Natural killer cell treated with Interleukin-12 subunit alpha and Interleukin-12 subunit beta and Interleukin-15 and Interleukin-18, amount 100 ng/mL, for 72 hours (primary cell): ENCODE measurements at regions not wholly inside any gene's neighbourhood (a gene's known extent, or its start where the extent isn't known, plus 50 kb on each side); places are given as distances from the start of the nearest gene placed in this dataset.
"Not testable (repeated sequence)": the region's sequence is repeated elsewhere in the genome, so short reads cannot be mapped to it uniquely, and the experiment has no call there.

Source experiments
- ATAC-seq, 2 donors: fragments of 150-1000 bp; cut with Tn5 transposase in 1 of 2; sonication (Bioruptor Pico), chemical (Tn5 transposase) in 1 of 2; 2 replicates each; pipeline ENCODE4 v1.10.0; 2021
- DNase-seq: peaks from one replicate; pipeline ENCODE4 v3.0.0; 2022; ENCODE audit warnings: low spot score
- H3K27ac Mint-ChIP-seq, 2 donors: 1 replicate in 1 of 2; 2 replicates in 1 of 2; pipeline ENCODE4 v1.8.0; 2022; ENCODE audit warnings: mixed read lengths in 2 of 2, mild to moderate bottlenecking in 1 of 2, moderate library complexity in 1 of 2
- H3K27me3 Mint-ChIP-seq, 2 donors: 1 replicate in 1 of 2; 2 replicates in 1 of 2; pipeline ENCODE4 v1.8.0; 2022; ENCODE audit warnings: mixed read lengths in 2 of 2
- H3K36me3 Mint-ChIP-seq: one replicate; pipeline ENCODE4 v1.8.0; 2022; ENCODE audit warnings: mixed read lengths
- H3K4me1 Mint-ChIP-seq, 2 donors: 1 replicate in 1 of 2; 2 replicates in 1 of 2; pipeline ENCODE4 v1.8.0; 2022; ENCODE audit warnings: low read depth in 2 of 2, mixed read lengths in 2 of 2, mild to moderate bottlenecking in 1 of 2
- H3K4me3 Mint-ChIP-seq: one replicate; pipeline ENCODE4 v1.8.0; 2022; ENCODE audit warnings: mixed read lengths
- H3K9me3 Mint-ChIP-seq: 2 replicates; pipeline ENCODE4 v1.8.0; 2022; ENCODE audit warnings: mixed read lengths

DNA sequence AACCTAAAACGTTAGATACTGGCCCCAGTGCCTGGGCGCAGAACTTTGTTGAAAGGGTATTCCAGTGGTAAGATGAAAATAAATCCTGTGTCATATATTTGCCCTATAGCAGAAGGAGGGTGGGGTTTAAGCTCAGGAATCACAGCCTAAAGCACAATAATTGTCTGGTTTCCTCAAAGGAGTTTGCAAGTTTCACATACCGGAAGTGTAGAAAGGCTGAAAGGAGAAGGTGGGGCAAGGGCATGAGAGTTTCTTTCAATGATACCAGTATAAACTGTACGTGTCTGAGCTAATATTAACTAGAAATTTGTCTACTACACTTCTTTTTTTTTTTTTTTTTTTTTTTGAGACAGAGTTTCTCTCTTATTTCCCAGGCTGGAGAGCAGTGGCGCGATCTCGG is 147.9 kb upstream of the WWC1 start:
- H3K4me3 Mint-ChIP-seq, H3K9me3 Mint-ChIP-seq, H3K27ac Mint-ChIP-seq, DNase-seq, H3K4me1 Mint-ChIP-seq, H3K36me3 Mint-ChIP-seq, ATAC-seq: not testable (repeated sequence)
- peaks cover 6 to 11% of the 10 kb centered on the region in 2 donors for H3K27me3 Mint-ChIP-seq

DNA sequence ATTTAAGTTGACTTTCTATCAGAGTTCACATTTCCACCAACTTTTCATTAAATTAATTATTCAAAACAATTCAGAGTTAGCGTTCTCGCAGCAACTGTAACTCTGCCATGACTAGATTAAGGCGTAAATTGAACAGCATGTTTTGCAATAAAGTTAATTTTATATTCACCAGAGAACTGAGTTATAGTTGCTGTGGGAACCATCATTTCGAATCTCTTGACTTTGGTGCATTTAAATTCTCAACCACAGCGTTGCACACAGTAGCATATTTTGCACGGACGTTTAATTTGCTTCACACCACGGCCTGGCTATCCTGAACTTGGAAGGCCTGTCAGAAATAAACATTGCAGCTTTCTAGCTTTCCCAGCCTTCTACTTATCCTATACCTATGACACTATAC is 144.3 kb upstream of the WWC1 start:
- peaks cover 6 to 8% of the 10 kb centered on the region in 2 donors for H3K27me3 Mint-ChIP-seq
- no peaks in the 10 kb centered on the region for H3K36me3 Mint-ChIP-seq
- ATAC-seq (no peak), DNase-seq (no peak)
- no peaks in the 10 kb centered on the region for H3K4me1 Mint-ChIP-seq
- H3K27ac Mint-ChIP-seq, result no peak overlapping the region
- no peaks in the 10 kb centered on the region for H3K9me3 Mint-ChIP-seq
- H3K4me3 Mint-ChIP-seq, result no peak overlapping the region

DNA sequence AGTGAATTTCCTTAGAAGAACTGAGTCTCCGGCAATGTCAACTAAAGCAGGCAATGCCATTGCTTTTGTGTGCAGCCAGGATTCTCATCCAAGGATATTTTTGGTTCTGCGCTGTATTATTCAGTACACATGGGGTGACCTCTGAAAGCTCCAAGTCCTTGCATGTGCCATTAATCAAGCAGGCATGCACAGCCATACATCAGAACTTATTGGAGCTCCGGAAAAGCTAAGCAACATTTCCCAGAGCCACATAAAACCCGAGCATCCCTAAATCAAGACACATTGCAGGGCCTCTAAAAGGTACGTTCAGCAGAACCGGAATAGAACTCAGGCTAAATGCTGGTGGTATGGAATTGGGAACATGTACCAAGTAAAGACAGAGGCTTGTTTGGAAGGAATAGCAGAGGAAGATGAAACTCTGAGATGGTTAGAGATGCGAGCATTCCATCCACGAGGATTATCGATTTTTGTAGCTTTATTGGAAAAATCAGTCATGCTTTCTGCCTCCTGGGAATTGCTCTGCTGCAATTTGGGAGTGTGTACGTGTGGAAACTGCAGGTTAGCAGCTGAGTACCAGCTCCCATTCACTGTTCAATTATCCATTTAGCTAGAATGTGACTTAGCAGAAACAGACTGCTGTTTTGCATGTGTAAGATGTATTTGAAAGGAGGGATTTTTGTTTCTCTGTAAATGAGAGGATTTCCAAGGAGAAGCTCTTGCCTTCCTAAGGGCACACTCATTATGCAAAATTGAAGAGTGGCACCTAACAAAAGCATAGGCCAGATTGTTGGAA is 143.7 kb upstream of the WWC1 start:
- Mint-ChIP-seq H3K4me3 (no peak overlapping the region), H3K27me3 (peaks cover 6 to 10% of the 10 kb centered on the region in 2 donors), H3K36me3 (no peaks in the 10 kb centered on the region), H3K4me1 (no peaks in the 10 kb centered on the region), H3K9me3 (no peaks in the 10 kb centered on the region), H3K27ac (no peak overlapping the region)
- ATAC-seq (no peak), DNase-seq (no peak)

DNA sequence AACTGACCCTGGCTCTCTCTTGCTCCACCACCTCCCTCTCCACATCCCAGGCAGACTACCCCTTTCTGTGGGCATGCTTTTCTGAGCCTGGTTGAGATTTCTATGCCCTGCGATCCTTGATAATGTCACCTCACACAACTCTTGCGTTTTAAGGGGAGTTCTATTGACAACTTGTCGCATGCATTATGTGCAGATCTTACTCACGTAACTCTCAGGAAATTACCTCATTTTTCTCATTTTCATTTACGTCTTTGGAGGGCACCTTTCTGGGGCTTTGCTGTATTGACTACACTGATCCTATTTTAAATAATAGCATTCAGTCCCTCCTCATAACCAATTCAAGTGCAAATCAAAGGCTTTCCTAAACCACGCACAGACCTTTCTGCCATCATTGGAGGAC is 140.4 kb upstream of the WWC1 start:
- no peaks in the 10 kb centered on the region for H3K4me1 Mint-ChIP-seq
- H3K9me3 Mint-ChIP-seq, result no peaks in the 10 kb centered on the region
- H3K27ac Mint-ChIP-seq, result no peak overlapping the region
- H3K36me3 Mint-ChIP-seq, result no peaks in the 10 kb centered on the region
- ATAC-seq (no peak), DNase-seq (no peak)
- no peak overlapping the region for H3K4me3 Mint-ChIP-seq
- peaks cover 6 to 16% of the 10 kb centered on the region in 2 donors for H3K27me3 Mint-ChIP-seq

DNA sequence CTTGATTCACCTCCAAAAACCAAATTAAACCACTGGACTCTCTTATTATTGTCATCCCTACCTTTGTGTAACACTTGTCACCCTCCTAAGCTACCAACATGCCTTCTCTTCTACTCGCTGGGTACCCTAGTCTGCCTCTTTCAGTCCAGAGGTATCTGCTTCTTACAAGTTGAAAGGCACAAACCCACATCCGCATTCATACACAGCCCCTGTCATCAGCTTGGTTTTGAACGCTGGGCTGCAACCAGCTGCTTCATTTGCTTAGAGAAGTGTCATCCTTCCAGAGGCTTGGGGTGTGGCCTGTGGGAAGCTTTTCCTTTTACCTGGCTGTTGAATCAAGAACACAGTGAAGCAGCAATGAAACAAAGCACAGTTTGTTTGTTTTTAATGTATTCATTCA is 138.8 kb upstream of the WWC1 start:
- peaks cover 14 to 30% of the 10 kb centered on the region in 2 donors for H3K27me3 Mint-ChIP-seq
- no peaks in the 10 kb centered on the region for H3K9me3 Mint-ChIP-seq
- H3K4me3 Mint-ChIP-seq, result no peak overlapping the region
- DNase-seq (no peak), ATAC-seq (no peak)
- no peaks in the 10 kb centered on the region for H3K4me1 Mint-ChIP-seq
- no peaks in the 10 kb centered on the region for H3K36me3 Mint-ChIP-seq
- H3K27ac Mint-ChIP-seq, result no peak overlapping the region

DNA sequence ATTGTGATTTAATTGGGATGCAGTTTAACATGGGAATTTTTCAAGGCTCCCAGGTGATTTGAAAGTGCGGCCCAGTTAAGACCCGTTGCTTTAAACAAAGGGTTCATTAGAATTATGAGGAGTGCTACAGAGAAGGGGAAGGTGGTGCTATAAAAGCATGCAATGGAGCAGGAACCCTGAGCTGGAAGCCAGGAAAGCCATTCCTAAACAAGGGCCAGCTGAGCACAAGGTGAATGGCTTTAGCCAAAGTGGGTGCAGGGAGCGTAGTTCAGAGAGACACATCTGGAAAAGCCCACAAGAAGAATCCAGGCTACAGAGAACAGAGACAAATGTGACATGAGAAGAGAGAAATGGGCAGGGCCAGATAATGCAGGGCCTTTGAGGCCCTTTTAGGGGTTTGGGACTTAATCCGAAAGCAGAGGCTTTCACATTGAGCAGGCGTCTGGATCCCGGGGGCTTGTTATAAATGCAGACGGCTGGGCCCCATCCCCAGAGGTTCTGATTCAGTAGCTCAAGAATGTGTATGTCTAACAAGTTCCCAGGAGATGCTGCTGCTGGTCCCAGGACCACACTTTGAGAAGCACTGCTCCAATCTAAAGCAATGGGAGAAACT is 138.1 kb upstream of the WWC1 start:
- no peak for DNase-seq
- Mint-ChIP-seq H3K27ac (no peak overlapping the region), H3K36me3 (no peaks in the 10 kb centered on the region), H3K9me3 (no peaks in the 10 kb centered on the region), H3K4me1 (no peaks in the 10 kb centered on the region), H3K4me3 (no peak overlapping the region), H3K27me3 (peaks cover 13 to 28% of the 10 kb centered on the region in 2 donors)
- no peak for ATAC-seq

DNA sequence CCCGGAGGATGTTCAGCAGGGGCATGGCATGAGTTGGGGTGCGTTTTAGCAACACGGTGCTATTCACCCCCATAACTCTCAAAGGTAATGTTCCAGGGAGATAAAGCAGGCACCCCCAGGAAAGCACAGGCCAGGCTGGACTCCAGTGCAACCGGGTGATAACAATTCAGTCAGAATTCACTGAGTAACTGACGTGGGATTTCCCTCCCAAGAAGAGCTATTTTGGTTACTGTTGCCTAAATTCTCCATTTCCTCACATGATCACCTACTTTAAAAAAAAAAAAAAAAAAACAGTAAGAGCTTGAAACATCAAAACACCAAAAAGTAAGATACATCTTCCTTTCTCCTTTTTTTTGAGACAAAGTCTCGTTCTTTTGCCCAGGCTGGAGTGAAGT is 137.6 kb upstream of the WWC1 start:
- H3K4me3 Mint-ChIP-seq, result no peak overlapping the region
- ATAC-seq (no peak), DNase-seq (no peak)
- peaks cover 12 to 23% of the 10 kb centered on the region in 2 donors for H3K27me3 Mint-ChIP-seq
- no peaks in the 10 kb centered on the region for H3K4me1 Mint-ChIP-seq
- no peaks in the 10 kb centered on the region for H3K36me3 Mint-ChIP-seq
- H3K9me3 Mint-ChIP-seq, result no peaks in the 10 kb centered on the region
- no peak overlapping the region for H3K27ac Mint-ChIP-seq

DNA sequence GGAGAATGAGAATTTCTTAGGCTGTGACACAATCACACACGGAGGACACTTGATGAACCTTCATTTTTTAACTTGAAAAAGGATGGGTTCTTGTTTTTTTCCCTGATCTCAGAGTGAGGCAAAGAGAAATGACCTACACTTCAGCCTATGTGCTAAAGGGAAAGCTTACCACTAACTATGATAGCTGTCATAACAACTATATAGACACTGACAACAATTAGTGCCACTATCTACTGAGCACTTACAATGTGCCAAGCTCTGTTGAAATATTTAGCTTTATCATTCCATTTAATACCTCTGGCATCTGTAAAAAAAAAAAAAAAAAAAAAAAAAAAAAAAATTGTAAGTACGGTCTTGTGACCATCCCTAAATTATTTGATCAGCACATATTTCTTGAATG is 135.9 kb upstream of the WWC1 start:
- no peaks in the 10 kb centered on the region for H3K36me3 Mint-ChIP-seq
- H3K27ac Mint-ChIP-seq, result no peak overlapping the region
- H3K27me3 Mint-ChIP-seq, result peaks cover 8 to 23% of the 10 kb centered on the region in 2 donors
- no peaks in the 10 kb centered on the region for H3K4me1 Mint-ChIP-seq
- no peak for DNase-seq
- H3K9me3 Mint-ChIP-seq, result no peaks in the 10 kb centered on the region
- ATAC-seq, result no peak
- no peak overlapping the region for H3K4me3 Mint-ChIP-seq

DNA sequence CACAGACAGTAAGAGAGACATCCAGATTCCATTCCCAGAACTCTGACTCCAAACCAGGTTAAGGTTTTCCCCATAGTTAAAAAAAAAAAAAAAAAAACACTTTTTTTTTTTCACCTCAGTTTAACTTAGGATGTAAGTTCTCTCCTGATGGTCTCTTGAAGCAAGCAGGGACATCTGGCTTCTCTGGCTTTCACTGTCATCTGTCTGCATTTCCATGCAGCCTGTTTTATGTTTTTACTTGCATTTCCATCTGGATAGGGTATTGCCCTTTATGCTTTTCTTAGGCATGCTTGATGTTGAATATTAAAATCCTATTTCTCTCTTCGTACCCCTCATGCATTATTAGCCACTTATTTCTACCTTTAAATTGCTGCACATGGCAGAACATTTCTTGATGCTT is 135.3 kb upstream of the WWC1 start:
- no peak for ATAC-seq
- Mint-ChIP-seq H3K36me3 (no peaks in the 10 kb centered on the region), H3K9me3 (no peaks in the 10 kb centered on the region), H3K27me3 (peaks cover 8 to 23% of the 10 kb centered on the region in 2 donors), H3K4me3 (no peak overlapping the region), H3K27ac (no peak overlapping the region), H3K4me1 (no peaks in the 10 kb centered on the region)
- DNase-seq, result no peak

DNA sequence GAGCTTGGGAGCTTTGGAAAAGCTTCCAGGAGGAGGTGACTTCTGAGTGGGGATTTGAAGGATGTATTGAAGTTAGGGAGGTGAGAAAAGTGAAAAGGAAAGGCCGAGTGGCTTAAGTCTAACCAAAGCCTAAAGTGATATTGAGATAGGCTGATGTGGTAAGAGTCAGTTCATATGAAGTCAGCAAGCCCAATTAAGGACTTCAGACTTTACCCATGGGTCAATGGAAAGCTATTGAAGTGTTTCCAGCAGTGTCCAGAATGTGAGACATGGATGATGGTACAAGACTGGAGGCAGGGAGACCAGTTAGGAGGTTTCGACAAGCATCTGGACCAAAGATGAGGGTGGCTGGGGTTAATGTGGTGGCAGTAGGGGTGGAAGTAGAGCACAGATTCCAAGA is 134.3 kb upstream of the WWC1 start:
- Mint-ChIP-seq H3K4me1 (no peaks in the 10 kb centered on the region), H3K36me3 (no peaks in the 10 kb centered on the region), H3K4me3 (no peak overlapping the region), H3K9me3 (no peaks in the 10 kb centered on the region), H3K27ac (no peak overlapping the region), H3K27me3 (peaks cover 8 to 23% of the 10 kb centered on the region in 2 donors)
- DNase-seq (no peak), ATAC-seq (no peak)

DNA sequence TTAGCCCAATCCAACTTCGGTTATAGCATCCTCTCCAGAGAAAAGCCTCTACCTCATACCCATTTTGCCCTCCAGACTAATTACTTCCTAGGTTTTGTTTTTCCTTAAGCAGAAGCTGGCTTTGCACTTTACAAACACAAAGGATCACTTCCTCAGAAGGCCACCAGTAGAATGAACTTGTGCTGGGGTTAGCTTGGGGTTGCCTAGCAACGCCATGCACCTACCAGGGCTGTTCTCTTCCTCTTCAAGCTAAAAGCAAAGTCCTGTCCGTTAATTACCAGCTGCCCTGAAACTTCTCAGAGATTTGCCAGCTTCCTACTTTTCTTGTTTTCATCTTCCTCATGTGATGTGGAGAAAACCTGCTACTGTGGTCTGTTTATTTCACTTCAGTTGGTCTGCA is 132.0 kb upstream of the WWC1 start:
- DNase-seq (no peak), ATAC-seq (no peak)
- Mint-ChIP-seq H3K9me3 (no peaks in the 10 kb centered on the region), H3K4me3 (no peak overlapping the region), H3K4me1 (no peaks in the 10 kb centered on the region), H3K27ac (no peak overlapping the region), H3K36me3 (no peaks in the 10 kb centered on the region), H3K27me3 (peaks cover 8 to 15% of the 10 kb centered on the region in 2 donors)

DNA sequence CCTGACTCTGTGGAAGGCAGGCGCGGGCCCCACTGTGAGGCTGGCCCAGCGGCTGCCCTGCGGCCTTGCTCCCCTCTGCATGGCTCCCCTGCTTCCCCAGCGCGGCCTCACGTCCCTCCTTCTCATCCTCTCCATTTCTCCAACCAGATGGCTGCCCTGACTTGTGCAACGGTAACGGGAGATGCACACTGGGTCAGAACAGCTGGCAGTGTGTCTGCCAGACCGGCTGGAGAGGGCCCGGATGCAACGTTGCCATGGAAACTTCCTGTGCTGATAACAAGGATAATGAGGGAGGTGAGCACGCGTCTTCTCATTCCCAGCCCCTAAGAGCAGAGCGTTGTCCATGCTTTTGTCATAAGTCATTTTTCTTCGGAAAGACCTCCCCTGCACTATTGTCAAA is 129.0 kb upstream of the WWC1 start:
- no peak overlapping the region for H3K4me3 Mint-ChIP-seq
- H3K27ac Mint-ChIP-seq, result no peak overlapping the region
- H3K9me3 Mint-ChIP-seq, result no peaks in the 10 kb centered on the region
- DNase-seq, result no peak
- no peak for ATAC-seq
- H3K27me3 Mint-ChIP-seq, result peaks cover 4 to 8% of the 10 kb centered on the region in 2 donors
- no peaks in the 10 kb centered on the region for H3K36me3 Mint-ChIP-seq
- peaks cover 0 to 5% of the 10 kb centered on the region in 2 donors for H3K4me1 Mint-ChIP-seq

DNA sequence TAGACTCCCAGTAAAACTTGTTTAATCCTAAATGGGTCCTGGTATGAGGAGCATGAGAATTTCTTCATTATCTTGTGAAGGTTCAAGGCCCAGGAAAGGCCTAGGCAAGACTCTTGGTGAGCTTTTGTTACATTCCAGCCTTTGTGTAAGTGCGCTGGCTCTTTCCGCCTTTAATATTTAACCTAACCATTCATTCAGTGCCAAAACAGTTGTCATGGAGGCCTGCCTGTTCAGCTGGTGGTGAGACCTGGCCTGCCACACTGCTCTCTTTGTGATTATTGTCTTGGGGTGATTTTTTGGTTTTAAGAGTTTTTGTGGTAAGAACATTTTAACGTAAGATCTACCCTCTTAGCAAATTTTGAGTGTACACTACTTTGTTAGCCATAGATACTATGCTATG is 127.5 kb upstream of the WWC1 start:
- Mint-ChIP-seq H3K27ac (no peak overlapping the region), H3K36me3 (no peaks in the 10 kb centered on the region), H3K4me1 (peaks cover 0 to 5% of the 10 kb centered on the region in 2 donors), H3K4me3 (no peak overlapping the region), H3K27me3 (peaks cover 0 to 6% of the 10 kb centered on the region in 2 donors), H3K9me3 (no peaks in the 10 kb centered on the region)
- ATAC-seq (no peak), DNase-seq (no peak)

DNA sequence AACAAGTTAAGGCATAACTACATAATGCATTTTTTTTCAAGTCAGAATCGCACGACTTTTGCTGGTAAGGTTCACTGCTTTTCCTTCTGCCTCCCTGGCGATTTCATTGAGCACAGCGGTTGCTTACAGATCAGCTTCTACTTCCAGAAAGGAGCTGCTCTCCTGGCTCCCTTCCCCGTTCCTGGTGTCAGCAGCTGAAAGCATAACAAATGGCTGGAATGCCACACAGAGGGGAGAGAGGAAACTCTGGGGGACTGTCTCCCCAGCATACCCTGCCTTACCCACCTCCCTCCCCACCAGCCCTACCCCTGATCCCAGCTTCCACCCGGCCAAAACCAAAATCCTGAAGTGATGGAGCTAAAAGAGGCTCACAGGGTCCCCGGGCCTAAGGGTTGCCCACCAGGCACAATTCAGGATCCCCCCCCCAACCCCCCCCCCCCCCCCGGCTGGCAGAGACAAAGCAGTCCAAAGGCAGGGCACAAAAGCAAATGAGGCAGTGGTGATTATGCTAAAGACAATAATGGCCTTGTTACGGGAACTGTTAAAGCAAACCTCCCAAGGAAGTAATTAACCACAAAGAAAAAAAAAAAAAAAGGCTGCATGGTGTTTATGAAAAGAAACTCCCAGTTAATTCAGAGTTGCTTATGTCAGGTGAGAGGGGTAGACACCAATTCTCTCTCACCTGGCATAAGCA is 126.1 kb upstream of the WWC1 start:
- no peak overlapping the region for H3K27ac Mint-ChIP-seq
- no peaks in the 10 kb centered on the region for H3K36me3 Mint-ChIP-seq
- H3K9me3 Mint-ChIP-seq, result no peaks in the 10 kb centered on the region
- DNase-seq, result no peak
- peaks cover 0 to 5% of the 10 kb centered on the region in 2 donors for H3K4me1 Mint-ChIP-seq
- no peak for ATAC-seq
- peaks cover 10 to 12% of the 10 kb centered on the region in 2 donors for H3K27me3 Mint-ChIP-seq
- H3K4me3 Mint-ChIP-seq, result no peak overlapping the region
